CD1c-positive myeloid dendritic cell (primary cell): ENCODE measurements at regions not wholly inside any gene's neighbourhood (a gene's known extent, or its start where the extent isn't known, plus 50 kb on each side); places are given as distances from the start of the nearest gene placed in this dataset.

Experiments used
- DNase-seq: peaks from one replicate; pipeline ENCODE4 v3.0.0-alpha.2; 2016; ENCODE audit errors: extremely low spot score

DNA sequence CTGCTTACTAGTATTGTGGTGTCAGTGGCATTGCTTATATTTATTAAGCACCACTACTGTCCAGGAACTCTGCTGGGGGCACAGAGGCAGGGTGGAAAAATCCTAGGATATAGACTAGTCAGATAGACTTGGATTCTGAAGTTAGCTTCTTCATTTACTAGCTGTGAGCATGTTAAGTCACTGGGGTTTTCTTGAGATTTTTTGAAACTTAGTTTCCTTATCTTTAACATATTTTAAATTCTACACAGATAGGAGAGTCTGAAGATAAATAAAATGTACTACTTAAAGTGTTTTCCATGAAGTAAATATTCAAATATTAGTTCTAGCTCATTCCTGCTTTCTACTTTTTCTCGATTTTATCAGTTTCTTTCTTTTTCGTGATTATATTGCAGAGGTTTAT is 196.9 kb upstream of the GRID2 start:
- no peak for DNase-seq

- no peak for DNase-seq
Measured at GRCh38 chr4:92111493-92111892, 192.3 kb upstream of the GRID2 start.

DNA sequence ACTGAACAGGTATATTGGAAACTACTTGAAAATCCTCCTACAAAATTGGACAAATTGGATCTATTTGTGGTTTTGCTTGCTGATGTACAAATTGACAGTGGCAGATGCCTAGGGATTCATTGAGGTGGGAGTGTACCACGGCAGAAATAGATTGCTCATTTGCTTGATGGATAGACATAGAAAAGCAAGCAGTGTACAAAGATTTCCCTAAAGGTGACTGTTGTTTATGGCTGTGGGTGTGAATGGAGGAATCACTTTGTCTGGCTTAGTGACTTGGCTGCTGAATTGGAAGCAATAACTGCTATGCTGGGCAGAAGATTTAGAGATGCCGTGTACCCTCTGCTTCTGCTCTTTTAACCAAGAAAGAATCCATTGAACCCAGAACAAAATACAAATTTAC is 191.0 kb upstream of the GRID2 start:
- no peak for DNase-seq

- no peak for DNase-seq
Measured at GRCh38 chr4:92120810-92121498, 182.8 kb upstream of the GRID2 start.

DNA sequence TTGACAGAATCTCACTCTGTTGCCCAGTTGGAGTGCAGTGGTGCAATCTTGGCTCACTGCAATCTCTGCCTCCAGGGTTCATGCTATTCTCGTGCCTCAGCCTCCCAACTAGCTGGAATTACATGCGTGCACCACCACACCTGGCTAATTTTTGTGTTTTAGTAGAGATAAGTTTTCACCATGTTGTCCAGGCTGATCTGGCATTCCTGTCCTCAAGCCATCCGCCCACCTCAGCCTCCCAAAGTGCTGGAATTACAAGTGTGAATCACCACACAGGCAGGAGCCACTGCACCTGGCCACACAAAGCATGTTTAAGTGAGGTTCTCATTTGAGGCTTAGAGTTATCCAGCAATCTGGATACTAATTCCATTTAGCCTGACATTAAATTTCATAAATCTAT is 180.9 kb upstream of the GRID2 start:
- no peak for DNase-seq

DNA sequence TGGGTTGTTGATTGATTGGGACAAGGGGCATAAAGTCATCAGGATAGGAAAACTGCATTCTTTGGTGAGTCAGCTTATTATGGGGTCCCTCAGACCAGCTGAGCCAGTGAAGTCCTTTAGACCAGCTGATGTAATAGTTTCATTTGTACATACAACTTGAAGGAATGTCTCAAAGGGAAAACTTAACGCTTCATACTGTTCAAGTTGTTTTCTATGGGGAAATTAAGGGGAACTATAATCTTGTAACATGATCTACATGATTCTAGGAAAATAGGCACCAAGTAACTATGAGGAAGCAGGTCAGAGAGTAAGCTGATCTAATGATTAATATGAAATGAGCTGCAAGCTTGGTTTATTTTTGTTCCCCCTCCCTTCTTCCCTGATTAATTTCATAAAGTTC is 175.1 kb upstream of the GRID2 start:
- no peak for DNase-seq

DNA sequence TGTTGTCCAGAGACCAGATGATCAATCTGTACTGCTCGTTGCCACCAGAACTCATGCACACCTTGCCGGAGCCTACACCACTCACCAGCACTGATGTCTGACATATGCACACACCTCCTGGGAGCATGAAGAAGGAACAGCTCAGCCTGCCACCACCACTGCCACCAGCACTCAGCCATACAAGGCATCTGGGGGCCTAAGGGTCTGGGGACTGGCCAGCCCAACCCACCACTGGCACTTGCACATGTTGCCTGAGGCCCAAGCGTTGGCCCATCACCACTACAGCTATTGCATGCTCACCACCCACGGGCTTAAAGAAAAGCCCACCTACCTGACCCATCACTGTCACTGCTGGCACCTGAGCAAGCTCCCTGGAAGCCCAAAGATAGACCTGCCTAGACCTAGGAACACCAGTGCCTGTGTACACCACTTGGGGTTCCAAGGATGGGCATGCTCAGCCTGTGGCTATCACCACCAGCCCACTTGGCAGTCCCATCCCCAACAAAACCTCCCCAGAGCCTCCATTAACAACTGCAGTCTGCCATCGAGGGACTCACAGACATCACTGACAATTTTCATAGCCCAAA is 174.3 kb upstream of the GRID2 start:
- no peak for DNase-seq

- no peak for DNase-seq
Measured at GRCh38 chr4:92136434-92136833, 167.3 kb upstream of the GRID2 start.

DNA sequence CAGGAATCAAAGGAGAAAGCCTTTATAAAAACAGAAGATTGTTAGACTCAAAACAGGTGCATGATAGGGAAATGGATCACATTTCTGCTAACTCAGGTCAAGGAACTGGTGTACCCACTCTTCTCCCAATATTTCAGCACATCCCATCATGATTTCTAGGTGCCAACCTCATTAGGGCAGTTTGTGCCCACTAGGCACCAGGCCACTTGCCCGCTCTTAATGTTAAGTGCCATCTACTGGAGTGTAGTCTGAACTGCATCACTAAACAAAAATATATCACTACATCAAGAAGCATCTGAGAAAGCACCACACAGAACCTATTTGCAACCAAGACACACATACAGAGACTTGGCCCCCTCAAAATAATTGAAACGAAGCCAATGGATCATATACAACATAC is 140.4 kb upstream of the GRID2 start:
- DNase-seq: no peak

DNA sequence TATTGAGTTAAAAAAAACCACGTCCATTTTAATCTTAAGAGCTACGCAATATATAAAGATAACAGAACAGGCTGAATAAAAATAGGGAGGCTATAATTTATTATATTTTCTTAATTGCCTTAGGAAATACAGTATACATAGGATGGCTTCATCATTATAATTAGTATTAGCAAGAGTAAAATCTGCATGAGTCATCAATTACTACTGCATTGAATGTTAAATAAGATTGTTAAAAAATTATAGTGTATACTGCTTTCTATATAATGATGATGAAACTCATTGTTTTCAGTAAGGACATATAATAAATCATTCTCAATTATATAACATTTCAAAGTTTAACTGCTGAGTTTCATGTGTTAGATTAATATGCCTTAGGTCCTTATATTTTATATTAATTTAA is 133.4 kb upstream of the GRID2 start:
- DNase-seq: no peak

GRCh38 chr4:92172203-92172602 is 131.6 kb upstream of the GRID2 start:
- DNase-seq: no peak

- no peak for DNase-seq
Measured at GRCh38 chr4:92175250-92175649, 128.5 kb upstream of the GRID2 start.

- DNase-seq: no peak
Measured at GRCh38 chr4:92182006-92182735, 121.6 kb upstream of the GRID2 start.

GRCh38 chr4:92182736-92183407 is 120.9 kb upstream of the GRID2 start:
- DNase-seq: no peak

GRCh38 chr4:92183825-92184224 is 119.9 kb upstream of the GRID2 start:
- no peak for DNase-seq

- no peak for DNase-seq
Measured at GRCh38 chr4:92184566-92184965, 119.2 kb upstream of the GRID2 start.

DNA sequence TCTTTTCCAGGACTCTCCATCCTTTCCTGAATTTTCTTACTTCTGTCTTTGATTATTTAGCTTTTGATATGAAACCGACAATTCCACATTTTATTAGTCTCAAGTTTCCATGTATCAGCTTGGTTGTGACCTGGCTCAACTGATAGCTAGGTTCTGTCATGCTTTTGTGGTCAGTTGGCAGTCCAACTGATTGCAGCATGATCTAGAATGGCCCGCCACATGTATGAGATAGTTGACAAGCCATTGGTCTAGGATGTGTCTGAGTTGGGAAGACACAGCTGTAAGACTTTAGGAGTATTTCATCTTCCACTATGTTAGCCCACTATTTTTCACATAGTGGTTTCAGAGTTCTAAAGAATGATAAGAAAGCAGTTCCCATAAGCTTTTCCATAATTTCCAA is 117.5 kb upstream of the GRID2 start:
- DNase-seq: no peak

DNA sequence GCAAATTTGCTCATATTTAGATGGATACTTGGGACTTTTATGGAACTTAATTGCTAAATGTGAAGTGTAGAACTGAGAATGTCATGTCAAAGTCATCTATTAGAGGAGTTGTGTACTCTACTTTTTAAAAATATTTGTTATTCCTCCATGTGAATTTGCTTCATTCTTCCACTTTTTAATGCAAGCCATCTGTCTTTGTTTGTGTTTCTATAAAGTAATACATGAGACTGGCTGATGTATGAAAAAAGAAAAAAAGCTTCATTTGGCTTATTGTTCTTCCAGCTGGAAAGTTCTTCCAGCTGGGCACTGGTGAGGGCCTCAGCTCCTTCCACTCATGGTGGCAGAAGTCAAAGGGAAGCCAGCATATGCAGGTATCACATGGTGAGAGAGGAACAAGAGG is 114.6 kb upstream of the GRID2 start:
- no peak for DNase-seq

GRCh38 chr4:92198711-92199110 is 105.1 kb upstream of the GRID2 start:
- DNase-seq: no peak

DNA sequence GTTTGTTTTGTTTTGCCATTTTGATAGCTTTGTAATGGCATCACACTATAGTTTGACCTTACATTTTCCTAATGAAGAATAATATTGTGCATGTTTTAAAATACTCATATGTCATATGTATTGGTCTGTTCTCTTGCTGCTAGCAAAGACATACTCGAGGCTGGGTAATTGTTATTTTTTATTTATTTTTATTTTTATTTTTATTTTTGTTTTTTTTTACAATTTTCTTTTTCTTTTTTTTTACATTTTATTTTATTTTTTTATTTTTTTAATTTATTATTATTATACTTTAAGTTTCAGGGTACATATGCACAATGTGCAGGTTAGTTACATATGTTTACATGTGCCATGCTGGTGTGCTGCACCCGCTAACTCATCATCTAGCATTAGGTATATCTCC is 104.6 kb upstream of the GRID2 start:
- DNase-seq: no peak

DNA sequence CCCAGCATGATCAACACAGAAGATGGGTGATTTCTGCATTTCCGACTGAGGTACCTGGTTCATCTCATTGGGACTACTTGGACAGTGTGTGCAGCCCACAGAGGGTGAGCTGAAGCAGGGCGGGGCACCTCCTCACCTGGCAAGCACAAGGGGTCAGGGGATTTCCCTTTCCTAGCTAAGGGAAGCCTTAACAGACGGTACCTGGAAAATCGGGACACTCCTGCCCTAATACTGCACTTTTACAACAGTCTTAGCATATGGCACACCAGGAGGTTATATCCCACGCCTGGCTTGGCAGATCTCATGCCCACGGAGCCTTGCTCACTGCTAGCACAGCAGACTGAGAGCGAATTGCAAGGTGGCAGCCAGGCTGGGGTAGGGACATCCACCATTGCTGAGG is 92.9 kb upstream of the GRID2 start:
- DNase-seq: no peak

DNA sequence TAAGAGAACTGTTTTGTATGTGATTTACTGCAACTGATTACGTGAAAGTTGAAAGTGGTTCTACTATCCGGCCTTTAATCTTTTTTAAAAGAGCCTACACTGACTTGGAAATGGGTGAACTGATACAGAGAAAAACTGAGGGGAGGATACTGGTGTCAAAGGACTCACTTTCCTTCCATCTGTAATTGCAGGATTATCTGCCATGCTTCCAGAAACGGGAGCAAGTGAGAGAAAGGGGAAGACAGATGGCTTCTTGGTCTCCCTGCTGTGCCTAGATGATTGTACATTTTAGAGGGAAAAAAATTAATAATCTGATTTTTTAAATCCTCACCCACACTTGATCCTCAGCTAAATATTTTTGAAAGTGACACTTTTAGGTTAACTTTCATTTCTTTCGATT is 88.3 kb upstream of the GRID2 start:
- no peak for DNase-seq

- DNase-seq: no peak
Measured at GRCh38 chr4:92231511-92231910, 72.3 kb upstream of the GRID2 start.
